ENCODE measurements at regions not wholly inside any gene's neighbourhood (a gene's known extent, or its start where the extent isn't known, plus 50 kb on each side); places are given as distances from the start of the nearest gene placed in this dataset.

GRCh38 chr4:79625361-79625760, 217.3 kb upstream of the GK2 start:
- H3K4me1 Mint-ChIP-seq (ENCODE audit: low read depth), result peaks cover 8% of the 10 kb centered on the region
- POLR2A ChIA-PET, result no interaction called here
- no peak overlapping the region for H3K27ac Mint-ChIP-seq
- no peaks in the 10 kb centered on the region for H3K36me3 ChIP-seq (ENCODE audit: insufficient read depth, low read length)
- no peaks in the 10 kb centered on the region for H3K9me3 ChIP-seq (ENCODE audit: control insufficient read depth in 1 of 2, insufficient read depth in 1 of 2, low read length in 2 of 2)
- no peaks in the 10 kb centered on the region for H3K36me3 Mint-ChIP-seq (ENCODE audit: low read depth)
- peaks cover 0 to 4% of the 10 kb centered on the region in 2 experiments for H3K27me3 ChIP-seq (ENCODE audit: control insufficient read depth in 1 of 2, insufficient read depth in 2 of 2, low read length in 2 of 2)
- no peaks in the 10 kb centered on the region for H3K9me3 Mint-ChIP-seq
- intact Hi-C loops (cut with DNase I, micrococcal nuclease), result no loop called here
- no peaks in the 10 kb centered on the region for H3K4me1 ChIP-seq (ENCODE audit: insufficient read depth, low read length)
- H3K27ac ChIP-seq (ENCODE audit: low read depth in 1 of 2, low read length in 2 of 2), result no peak overlapping the region
- no peak for TF ChIP-seq CTCF (IDR thresholded peaks at IDR 0.05)
- H3K27me3 Mint-ChIP-seq, result no peaks in the 10 kb centered on the region
- H3K4me3 Mint-ChIP-seq, result no peak overlapping the region
- DNase-seq (no peak), ATAC-seq (ENCODE audit: poor library complexity) (no peak)
- CTCF ChIA-PET, result no interaction called here
- no peak overlapping the region for H3K4me3 ChIP-seq (ENCODE audit: low read length)

GRCh38 chr4:79623021-79623870, 215.2 kb upstream of the GK2 start:
- Histone ChIP-seq H3K9me3 (ENCODE audit: control insufficient read depth in 1 of 2, insufficient read depth in 1 of 2, low read length in 2 of 2) (no peaks in the 10 kb centered on the region), H3K4me1 (ENCODE audit: insufficient read depth, low read length) (no peaks in the 10 kb centered on the region), H3K36me3 (ENCODE audit: insufficient read depth, low read length) (no peaks in the 10 kb centered on the region), H3K27me3 (ENCODE audit: control insufficient read depth in 1 of 2, insufficient read depth in 2 of 2, low read length in 2 of 2) (peaks cover 0 to 4% of the 10 kb centered on the region in 2 experiments), H3K27ac (ENCODE audit: low read depth in 1 of 2, low read length in 2 of 2) (no peak overlapping the region), H3K4me3 (ENCODE audit: low read length) (no peak overlapping the region)
- intact Hi-C loops (cut with DNase I, micrococcal nuclease), result no loop called here
- no peaks in the 10 kb centered on the region for H3K36me3 Mint-ChIP-seq (ENCODE audit: low read depth)
- POLR2A ChIA-PET, result no interaction called here
- no peak for DNase-seq
- H3K9me3 Mint-ChIP-seq, result no peaks in the 10 kb centered on the region
- no peaks in the 10 kb centered on the region for H3K27me3 Mint-ChIP-seq
- no peak for ATAC-seq (ENCODE audit: poor library complexity)
- no peak overlapping the region for H3K27ac Mint-ChIP-seq
- TF ChIP-seq CTCF (IDR thresholded peaks at IDR 0.05), result no peak
- H3K4me3 Mint-ChIP-seq, result no peak overlapping the region
- CTCF ChIA-PET, result no interaction called here
- peaks cover 8% of the 10 kb centered on the region for H3K4me1 Mint-ChIP-seq (ENCODE audit: low read depth)

GRCh38 chr4:79621061-79621460, 213.0 kb upstream of the GK2 start:
- no peaks in the 10 kb centered on the region for H3K9me3 ChIP-seq (ENCODE audit: control insufficient read depth in 1 of 2, insufficient read depth in 1 of 2, low read length in 2 of 2)
- H3K27me3 ChIP-seq (ENCODE audit: control insufficient read depth in 1 of 2, insufficient read depth in 2 of 2, low read length in 2 of 2), result peaks cover 0 to 4% of the 10 kb centered on the region in 2 experiments
- Mint-ChIP-seq H3K9me3 (no peaks in the 10 kb centered on the region), H3K4me1 (ENCODE audit: low read depth) (peaks cover 7% of the 10 kb centered on the region), H3K27me3 (no peaks in the 10 kb centered on the region), H3K36me3 (ENCODE audit: low read depth) (no peaks in the 10 kb centered on the region), H3K4me3 (no peak overlapping the region), H3K27ac (no peak overlapping the region)
- ATAC-seq (ENCODE audit: poor library complexity) (no peak), DNase-seq (no peak)
- TF ChIP-seq CTCF (IDR thresholded peaks at IDR 0.05), result no peak
- ChIA-PET CTCF (interaction anchor here (1.5 kb wide), 1 partner anchor 9 kb away, joined by 3 read pairs; no protein-coding TSS in a partner anchor), POLR2A (no interaction called here)
- no peaks in the 10 kb centered on the region for H3K4me1 ChIP-seq (ENCODE audit: insufficient read depth, low read length)
- H3K36me3 ChIP-seq (ENCODE audit: insufficient read depth, low read length), result no peaks in the 10 kb centered on the region
- no peak overlapping the region for H3K4me3 ChIP-seq (ENCODE audit: low read length)
- intact Hi-C loops (cut with DNase I, micrococcal nuclease), result no loop called here
- no peak overlapping the region for H3K27ac ChIP-seq (ENCODE audit: low read depth in 1 of 2, low read length in 2 of 2)
